Endothelial cell of umbilical vein (primary cell): ENCODE measurements at regions not wholly inside any gene's neighbourhood (a gene's known extent, or its start where the extent isn't known, plus 50 kb on each side); places are given as distances from the start of the nearest gene placed in this dataset.

Experiments used
- BruUV-seq: library from RNA; stranded (reverse); fragments of 400-500 nt; replicated peaks from 2 replicates; lab custom pipeline; 2021; lab: Mats Ljungman, UMichigan
- CTCF ChIA-PET: fragments of 300-600, 350-600 bp; sonication (Branson Sonifier 250); formaldehyde crosslinking; loops from one replicate; lab custom pipeline; 2021; ENCODE audit warnings: antibody characterized with exemption, inconsistent platforms; lab: Charles Lee
- POLR2A ChIA-PET: fragments of 300-600, 350-600 bp; sonication (Branson Sonifier 250); formaldehyde crosslinking; loops from one replicate; lab custom pipeline; 2021; ENCODE audit warnings: antibody characterized with exemption, inconsistent platforms; lab: Charles Lee
- DNase-seq: peaks from one replicate; pipeline ENCODE4 v3.0.0-alpha.2; 2011; ENCODE audit warnings: low read depth, low spot score
- FAIRE-seq: peaks from 2 replicates; lab custom pipeline; 2011; peaks lifted over from hg19 to GRCh38; lab: Jason Lieb, UNC
- H2AFZ ChIP-seq: 2 replicates; pipeline ENCODE4 v1.6.0; 2012; ENCODE audit warnings: low read depth, low read length, control low read depth, inconsistent platforms
- H3K27ac ChIP-seq: 2 replicates; pipeline ENCODE4 v1.5.1; 2011; ENCODE audit warnings: low read depth, mild to moderate bottlenecking, control low read depth, low read length, moderate library complexity; ENCODE audit not compliant: insufficient read depth
- H3K27me3 ChIP-seq, 2 experiments: 2 replicates each; pipeline versions ENCODE4 v1.6.0 to v1.6.1; 2011; ENCODE audit warnings: low read length in 2 of 2, mixed read lengths in 1 of 2; ENCODE audit not compliant: control insufficient read depth in 2 of 2, insufficient read depth in 2 of 2
- H3K36me3 ChIP-seq, 2 experiments: 2 replicates in 1 of 2; 3 replicates in 1 of 2; pipeline ENCODE4 v1.5.1; 2011; ENCODE audit warnings: low read length in 2 of 2, mild to moderate bottlenecking in 1 of 2, moderate library complexity in 1 of 2; ENCODE audit not compliant: control insufficient read depth in 2 of 2, insufficient read depth in 2 of 2; ENCODE audit errors: extremely low read depth in 1 of 2
- H3K4me1 ChIP-seq: 3 replicates; pipeline ENCODE4 v1.5.1; 2011; ENCODE audit warnings: mild to moderate bottlenecking, low read length; ENCODE audit not compliant: control insufficient read depth, insufficient read depth; ENCODE audit errors: extremely low read depth
- H3K4me2 ChIP-seq: 2 replicates; pipeline ENCODE4 v1.6.1; 2011; ENCODE audit warnings: low read length, control low read depth, mixed read lengths; ENCODE audit not compliant: insufficient read depth
- H3K4me3 ChIP-seq, 3 experiments: fragments of 200-600 bp in 1 of 3; sonication (generic), shearing (Covaris generic) in 1 of 3; replicated peaks in 1 of 3; 2 replicates each; pipeline ENCODE4 v1.5.1; 2011 to 2016; ENCODE audit warnings: control low read depth in 3 of 3, low read length in 3 of 3, mild to moderate bottlenecking in 2 of 3, inconsistent platforms in 1 of 3, low read depth in 1 of 3, moderate library complexity in 1 of 3; ENCODE audit not compliant: insufficient read depth in 1 of 3
- H3K79me2 ChIP-seq: 2 replicates; pipeline ENCODE4 v1.6.0; 2012; ENCODE audit warnings: low read length, inconsistent platforms; ENCODE audit not compliant: control insufficient read depth, insufficient read depth
- H3K9ac ChIP-seq: replicated peaks from 2 replicates; pipeline ENCODE3; 2011; ENCODE audit warnings: low read length, control low read depth; ENCODE audit not compliant: insufficient read depth; ENCODE audit errors: extremely low read depth
- H3K9me1 ChIP-seq: replicated peaks from 3 replicates; pipeline ENCODE4 v1.6.0; 2011; ENCODE audit warnings: mild to moderate bottlenecking, low read length; ENCODE audit not compliant: control insufficient read depth, insufficient read depth; ENCODE audit errors: extremely low read depth
- H3K9me3 ChIP-seq: replicated peaks from 2 replicates; pipeline ENCODE4 v1.5.1; 2012; ENCODE audit warnings: low read length, inconsistent platforms; ENCODE audit not compliant: control insufficient read depth, insufficient read depth
- H4K20me1 ChIP-seq: replicated peaks from 2 replicates; pipeline ENCODE3; 2011; ENCODE audit warnings: mild to moderate bottlenecking, low read length; ENCODE audit not compliant: control insufficient read depth, insufficient read depth; ENCODE audit errors: extremely low read depth
- EZH2 ChIP-seq: IDR thresholded peaks from 2 replicates; pipeline ENCODE4 v1.6.1; 2012; ENCODE audit warnings: borderline replicate concordance, low read depth, mild to moderate bottlenecking, moderate library complexity, low read length, inconsistent platforms; ENCODE audit not compliant: severe bottlenecking
- FOS ChIP-seq: IDR thresholded peaks from 2 replicates; pipeline ENCODE4 v1.6.1; 2011; ENCODE audit warnings: mild to moderate bottlenecking, low read length, moderate library complexity, borderline replicate concordance; ENCODE audit not compliant: insufficient read depth
- GATA2 ChIP-seq: IDR thresholded peaks from 2 replicates; pipeline ENCODE4 v1.7.0; 2011; ENCODE audit warnings: low read depth, mild to moderate bottlenecking, moderate library complexity, mixed read lengths, low read length; ENCODE audit not compliant: insufficient read length, insufficient read depth
- JUN ChIP-seq: IDR thresholded peaks from 2 replicates; pipeline ENCODE4 v1.6.1; 2011; ENCODE audit warnings: borderline replicate concordance, low read depth; ENCODE audit not compliant: insufficient read length, insufficient read depth
- MAX ChIP-seq: IDR thresholded peaks from 2 replicates; pipeline ENCODE4 v1.6.1; 2011; ENCODE audit not compliant: insufficient read depth, insufficient read length
- MYC ChIP-seq: IDR thresholded peaks from one replicate; pipeline ENCODE4 v1.6.1; 2011; ENCODE audit warnings: mild to moderate bottlenecking, low read depth, low read length
- POLR2A ChIP-seq: IDR thresholded peaks from 2 replicates; pipeline ENCODE4 v1.6.1; 2012; ENCODE audit warnings: low read depth, mild to moderate bottlenecking, control low read depth, low read length
- POLR2AphosphoS5 ChIP-seq: IDR thresholded peaks from 2 replicates; pipeline ENCODE4 v1.6.1; 2012; ENCODE audit warnings: low read depth, mild to moderate bottlenecking, control low read depth, low read length, moderate library complexity; ENCODE audit not compliant: insufficient read depth
- dilution Hi-C: fragments of 300-500 bp; cut with MboI; formaldehyde crosslinking; loops from one replicate; pipeline ENCODE4 v1.15.0; 2019; ENCODE audit warnings: low sequenced_read_pairs; ENCODE audit not compliant: extremely low pct_ligation_motif_present
- intact Hi-C: fragments of 100-400 bp; cut with micrococcal nuclease; formaldehyde crosslinking; loops from one replicate; pipeline ENCODE4 v1.10.0; 2022
- TF ChIP-seq, protein P1 (sequence below), 2 donors: IDR thresholded peaks; 1 replicate in 1 of 2; 2 replicates in 1 of 2; pipeline ENCODE4 v1.5.1; 2011; ENCODE audit warnings: low read length in 2 of 2, mild to moderate bottlenecking in 2 of 2, moderate library complexity in 2 of 2, control low read depth in 1 of 2, inconsistent platforms in 1 of 2, low read depth in 1 of 2; ENCODE audit not compliant: insufficient read depth in 1 of 2; ENCODE audit errors: extremely low read depth in 1 of 2

- dilution Hi-C loops (no loop called here), intact Hi-C loops (no loop called here)
- no peak for FAIRE-seq
- H3K36me3 ChIP-seq: no peaks in the 10 kb centered on the region
- CTCF ChIA-PET: interaction anchor here (1.2 kb wide), 1 partner anchor 10 kb away, joined by 3 read pairs; no protein-coding TSS in a partner anchor
- H4K20me1 ChIP-seq: no peaks in the 10 kb centered on the region
- H3K4me3 ChIP-seq: no peak overlapping the region
- no peak overlapping the region for H3K4me2 ChIP-seq
- POLR2A ChIA-PET: no interaction called here
- TF ChIP-seq POLR2AphosphoS5 (no peak), EZH2 (no peak), MYC (no peak), GATA2 (no peak), FOS (no peak), JUN (no peak), MAX (no peak), POLR2A (no peak)
- TF ChIP-seq, protein P1, sequence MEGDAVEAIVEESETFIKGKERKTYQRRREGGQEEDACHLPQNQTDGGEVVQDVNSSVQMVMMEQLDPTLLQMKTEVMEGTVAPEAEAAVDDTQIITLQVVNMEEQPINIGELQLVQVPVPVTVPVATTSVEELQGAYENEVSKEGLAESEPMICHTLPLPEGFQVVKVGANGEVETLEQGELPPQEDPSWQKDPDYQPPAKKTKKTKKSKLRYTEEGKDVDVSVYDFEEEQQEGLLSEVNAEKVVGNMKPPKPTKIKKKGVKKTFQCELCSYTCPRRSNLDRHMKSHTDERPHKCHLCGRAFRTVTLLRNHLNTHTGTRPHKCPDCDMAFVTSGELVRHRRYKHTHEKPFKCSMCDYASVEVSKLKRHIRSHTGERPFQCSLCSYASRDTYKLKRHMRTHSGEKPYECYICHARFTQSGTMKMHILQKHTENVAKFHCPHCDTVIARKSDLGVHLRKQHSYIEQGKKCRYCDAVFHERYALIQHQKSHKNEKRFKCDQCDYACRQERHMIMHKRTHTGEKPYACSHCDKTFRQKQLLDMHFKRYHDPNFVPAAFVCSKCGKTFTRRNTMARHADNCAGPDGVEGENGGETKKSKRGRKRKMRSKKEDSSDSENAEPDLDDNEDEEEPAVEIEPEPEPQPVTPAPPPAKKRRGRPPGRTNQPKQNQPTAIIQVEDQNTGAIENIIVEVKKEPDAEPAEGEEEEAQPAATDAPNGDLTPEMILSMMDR (IDR thresholded peaks at IDR 0.05; ENCODE audit: extremely low read depth in 1 of 2, insufficient read depth in 1 of 2, low read depth in 1 of 2, low read length in 2 of 2): no peak
- H3K27me3 ChIP-seq: no peaks in the 10 kb centered on the region
- no peak overlapping the region for H2AFZ ChIP-seq
- no peak overlapping the region for H3K9ac ChIP-seq
- no peak overlapping the region for H3K27ac ChIP-seq
- H3K4me1 ChIP-seq: no peaks in the 10 kb centered on the region
- H3K79me2 ChIP-seq: no peaks in the 10 kb centered on the region
- no TSS peak for BruUV-seq
- no peak for DNase-seq
- no peaks in the 10 kb centered on the region for H3K9me3 ChIP-seq
- H3K9me1 ChIP-seq: no peaks in the 10 kb centered on the region
These were observed 250.9 kb upstream of the SULF2 start for GRCh38 chr20:48035961-48036731.
